ENCODE measurements at regions not wholly inside any gene's neighbourhood (a gene's known extent, or its start where the extent isn't known, plus 50 kb on each side); places are given as distances from the start of the nearest gene placed in this dataset.
"Not testable (repeated sequence)": the region's sequence is repeated elsewhere in the genome, so short reads cannot be mapped to it uniquely, and the experiment has no call there.

- Histone ChIP-seq H3K4me1 (no peaks in the 10 kb centered on the region), H2AFZ (no peak overlapping the region), H3K9me3 (ENCODE audit: control insufficient read depth, low read length) (no peaks in the 10 kb centered on the region), H3K4me3 (ENCODE audit: low read depth, low read length) (no peak overlapping the region), H3K4me2 (ENCODE audit: low read length) (no peak overlapping the region), H3K9ac (no peak overlapping the region), H3K79me2 (no peaks in the 10 kb centered on the region), H3K27ac (no peak overlapping the region), H3K36me3 (ENCODE audit: control insufficient read depth, insufficient read depth, low read length) (no peaks in the 10 kb centered on the region), H3K27me3 (ENCODE audit: control insufficient read depth, insufficient read depth, low read length) (no peaks in the 10 kb centered on the region)
- TF ChIP-seq CTCF (IDR thresholded peaks at IDR 0.05): no peak
These were observed 54.9 kb upstream of the LYSMD4 start for GRCh38 chr15:99788156-99788555.

GRCh38 chr15:99784800-99785199 lies 51.6 kb upstream of the LYSMD4 start:
- H3K4me2 ChIP-seq (ENCODE audit: low read length); H3K79me2 ChIP-seq: not testable (repeated sequence)

GRCh38 chr15:99783918-99784619 lies 50.8 kb upstream of the LYSMD4 start:
- H3K4me1 ChIP-seq; H3K9me3 ChIP-seq (ENCODE audit: control insufficient read depth, low read length); H2AFZ ChIP-seq; H3K79me2 ChIP-seq; H3K27ac ChIP-seq; H3K36me3 ChIP-seq (ENCODE audit: control insufficient read depth, insufficient read depth, low read length); H3K9ac ChIP-seq; H3K4me2 ChIP-seq (ENCODE audit: low read length); H3K27me3 ChIP-seq (ENCODE audit: control insufficient read depth, insufficient read depth, low read length); H3K4me3 ChIP-seq (ENCODE audit: low read depth, low read length): not testable (repeated sequence)

More at GRCh38 chr15:99784800-99785199, 51.6 kb upstream of the LYSMD4 start:
- not testable (repeated sequence) for H3K27me3 ChIP-seq (ENCODE audit: control insufficient read depth, insufficient read depth, low read length); H3K4me1 ChIP-seq; H3K27ac ChIP-seq; H3K4me3 ChIP-seq (ENCODE audit: low read depth, low read length); H3K9ac ChIP-seq; H3K36me3 ChIP-seq (ENCODE audit: control insufficient read depth, insufficient read depth, low read length); H3K9me3 ChIP-seq (ENCODE audit: control insufficient read depth, low read length); H2AFZ ChIP-seq

All from parathyroid adenoma (tissue), 2 donors.